ENCODE measurements at regions not wholly inside any gene's neighbourhood (a gene's known extent, or its start where the extent isn't known, plus 50 kb on each side); places are given as distances from the start of the nearest gene placed in this dataset.

- no peak overlapping the region for H3K4me3 ChIP-seq (ENCODE audit: low read depth in 1 of 2, low read length in 2 of 2)
- WGBS, 2 donors: 72 to 77% methylated on average over 8 of the region's 8 CpGs
- H3K4me1 ChIP-seq (ENCODE audit: control insufficient read depth in 2 of 2, insufficient read depth in 2 of 2, low read length in 1 of 2): no peaks in the 10 kb centered on the region
- H3K36me3 ChIP-seq (ENCODE audit: control insufficient read depth in 2 of 2, insufficient read depth in 2 of 2, low read length in 1 of 2): no peaks in the 10 kb centered on the region
- no peak overlapping the region for H3K27ac ChIP-seq (ENCODE audit: low read depth in 2 of 2, low read length in 1 of 2)
- no peaks in the 10 kb centered on the region for H3K9me3 ChIP-seq (ENCODE audit: control insufficient read depth in 2 of 2, insufficient read depth in 1 of 2, low read depth in 1 of 2, low read length in 1 of 2)
- H3K27me3 ChIP-seq (ENCODE audit: control insufficient read depth in 1 of 2, insufficient read depth in 2 of 2, low read length in 2 of 2): no peaks in the 10 kb centered on the region
Observed at GRCh38 chr4:184320631-184321030, 103.0 kb upstream of the ENPP6 start.

- no peaks in the 10 kb centered on the region for H3K4me1 ChIP-seq (ENCODE audit: control insufficient read depth in 2 of 2, insufficient read depth in 2 of 2, low read length in 1 of 2)
- H3K27me3 ChIP-seq (ENCODE audit: control insufficient read depth in 1 of 2, insufficient read depth in 2 of 2, low read length in 2 of 2): no peaks in the 10 kb centered on the region
- WGBS, 2 donors: 90 to 91% methylated on average over 8 of the region's 8 CpGs
- H3K36me3 ChIP-seq (ENCODE audit: control insufficient read depth in 2 of 2, insufficient read depth in 2 of 2, low read length in 1 of 2): no peaks in the 10 kb centered on the region
- H3K4me3 ChIP-seq (ENCODE audit: low read depth in 1 of 2, low read length in 2 of 2): no peak overlapping the region
- no peak overlapping the region for H3K27ac ChIP-seq (ENCODE audit: low read depth in 2 of 2, low read length in 1 of 2)
- no peaks in the 10 kb centered on the region for H3K9me3 ChIP-seq (ENCODE audit: control insufficient read depth in 2 of 2, insufficient read depth in 1 of 2, low read depth in 1 of 2, low read length in 1 of 2)
Observed at GRCh38 chr4:184318852-184319251, 101.2 kb upstream of the ENPP6 start.

- H3K27ac ChIP-seq (ENCODE audit: low read depth in 2 of 2, low read length in 1 of 2): no peak overlapping the region
- no peaks in the 10 kb centered on the region for H3K9me3 ChIP-seq (ENCODE audit: control insufficient read depth in 2 of 2, insufficient read depth in 1 of 2, low read depth in 1 of 2, low read length in 1 of 2)
- H3K27me3 ChIP-seq (ENCODE audit: control insufficient read depth in 1 of 2, insufficient read depth in 2 of 2, low read length in 2 of 2): no peaks in the 10 kb centered on the region
- H3K4me1 ChIP-seq (ENCODE audit: control insufficient read depth in 2 of 2, insufficient read depth in 2 of 2, low read length in 1 of 2): no peaks in the 10 kb centered on the region
- no peaks in the 10 kb centered on the region for H3K36me3 ChIP-seq (ENCODE audit: control insufficient read depth in 2 of 2, insufficient read depth in 2 of 2, low read length in 1 of 2)
- WGBS, 2 donors: 74 to 83% methylated on average over 14 of the region's 14 CpGs
- H3K4me3 ChIP-seq (ENCODE audit: low read depth in 1 of 2, low read length in 2 of 2): no peak overlapping the region
Observed at GRCh38 chr4:184317234-184317918, 99.7 kb upstream of the ENPP6 start.

GRCh38 chr4:184316821-184317220 lies 99.1 kb upstream of the ENPP6 start:
- Histone ChIP-seq H3K27ac (ENCODE audit: low read depth in 2 of 2, low read length in 1 of 2) (no peak overlapping the region), H3K9me3 (ENCODE audit: control insufficient read depth in 2 of 2, insufficient read depth in 1 of 2, low read depth in 1 of 2, low read length in 1 of 2) (no peaks in the 10 kb centered on the region), H3K4me3 (ENCODE audit: low read depth in 1 of 2, low read length in 2 of 2) (no peak overlapping the region), H3K36me3 (ENCODE audit: control insufficient read depth in 2 of 2, insufficient read depth in 2 of 2, low read length in 1 of 2) (no peaks in the 10 kb centered on the region), H3K4me1 (ENCODE audit: control insufficient read depth in 2 of 2, insufficient read depth in 2 of 2, low read length in 1 of 2) (no peaks in the 10 kb centered on the region), H3K27me3 (ENCODE audit: control insufficient read depth in 1 of 2, insufficient read depth in 2 of 2, low read length in 2 of 2) (no peaks in the 10 kb centered on the region)
- WGBS, 2 donors: 89 to 92% methylated on average over 10 of the region's 10 CpGs

GRCh38 chr4:184315675-184316359 lies 98.1 kb upstream of the ENPP6 start:
- H3K27me3 ChIP-seq (ENCODE audit: control insufficient read depth in 1 of 2, insufficient read depth in 2 of 2, low read length in 2 of 2): no peaks in the 10 kb centered on the region
- H3K9me3 ChIP-seq (ENCODE audit: control insufficient read depth in 2 of 2, insufficient read depth in 1 of 2, low read depth in 1 of 2, low read length in 1 of 2): no peaks in the 10 kb centered on the region
- H3K4me3 ChIP-seq (ENCODE audit: low read depth in 1 of 2, low read length in 2 of 2): no peak overlapping the region
- no peaks in the 10 kb centered on the region for H3K36me3 ChIP-seq (ENCODE audit: control insufficient read depth in 2 of 2, insufficient read depth in 2 of 2, low read length in 1 of 2)
- WGBS, 2 donors: 95 to 97% methylated on average over 8 of the region's 8 CpGs
- H3K27ac ChIP-seq (ENCODE audit: low read depth in 2 of 2, low read length in 1 of 2): no peak overlapping the region
- no peaks in the 10 kb centered on the region for H3K4me1 ChIP-seq (ENCODE audit: control insufficient read depth in 2 of 2, insufficient read depth in 2 of 2, low read length in 1 of 2)

- no peak overlapping the region for H3K4me3 ChIP-seq (ENCODE audit: low read depth in 1 of 2, low read length in 2 of 2)
- H3K27me3 ChIP-seq (ENCODE audit: control insufficient read depth in 1 of 2, insufficient read depth in 2 of 2, low read length in 2 of 2): no peaks in the 10 kb centered on the region
- H3K36me3 ChIP-seq (ENCODE audit: control insufficient read depth in 2 of 2, insufficient read depth in 2 of 2, low read length in 1 of 2): no peaks in the 10 kb centered on the region
- no peak overlapping the region for H3K27ac ChIP-seq (ENCODE audit: low read depth in 2 of 2, low read length in 1 of 2)
- H3K9me3 ChIP-seq (ENCODE audit: control insufficient read depth in 2 of 2, insufficient read depth in 1 of 2, low read depth in 1 of 2, low read length in 1 of 2): no peaks in the 10 kb centered on the region
- WGBS, 2 donors: 87 to 88% methylated on average over 16 of the region's 16 CpGs
- no peaks in the 10 kb centered on the region for H3K4me1 ChIP-seq (ENCODE audit: control insufficient read depth in 2 of 2, insufficient read depth in 2 of 2, low read length in 1 of 2)
Observed at GRCh38 chr4:184313702-184314659, 96.3 kb upstream of the ENPP6 start.

GRCh38 chr4:184313058-184313581 lies 95.4 kb upstream of the ENPP6 start:
- H3K36me3 ChIP-seq (ENCODE audit: control insufficient read depth in 2 of 2, insufficient read depth in 2 of 2, low read length in 1 of 2): no peaks in the 10 kb centered on the region
- 93 to 94% methylated on average over 4 of the region's 4 CpGs for WGBS, 2 donors
- no peak overlapping the region for H3K27ac ChIP-seq (ENCODE audit: low read depth in 2 of 2, low read length in 1 of 2)
- H3K4me3 ChIP-seq (ENCODE audit: low read depth in 1 of 2, low read length in 2 of 2): no peak overlapping the region
- no peaks in the 10 kb centered on the region for H3K9me3 ChIP-seq (ENCODE audit: control insufficient read depth in 2 of 2, insufficient read depth in 1 of 2, low read depth in 1 of 2, low read length in 1 of 2)
- H3K4me1 ChIP-seq (ENCODE audit: control insufficient read depth in 2 of 2, insufficient read depth in 2 of 2, low read length in 1 of 2): no peaks in the 10 kb centered on the region
- H3K27me3 ChIP-seq (ENCODE audit: control insufficient read depth in 1 of 2, insufficient read depth in 2 of 2, low read length in 2 of 2): no peaks in the 10 kb centered on the region

GRCh38 chr4:184312126-184312525 lies 94.5 kb upstream of the ENPP6 start:
- 93 to 95% methylated on average over 3 of the region's 3 CpGs for WGBS, 2 donors
- H3K36me3 ChIP-seq (ENCODE audit: control insufficient read depth in 2 of 2, insufficient read depth in 2 of 2, low read length in 1 of 2): no peaks in the 10 kb centered on the region
- H3K9me3 ChIP-seq (ENCODE audit: control insufficient read depth in 2 of 2, insufficient read depth in 1 of 2, low read depth in 1 of 2, low read length in 1 of 2): no peaks in the 10 kb centered on the region
- H3K4me3 ChIP-seq (ENCODE audit: low read depth in 1 of 2, low read length in 2 of 2): no peak overlapping the region
- no peak overlapping the region for H3K27ac ChIP-seq (ENCODE audit: low read depth in 2 of 2, low read length in 1 of 2)
- no peaks in the 10 kb centered on the region for H3K4me1 ChIP-seq (ENCODE audit: control insufficient read depth in 2 of 2, insufficient read depth in 2 of 2, low read length in 1 of 2)
- H3K27me3 ChIP-seq (ENCODE audit: control insufficient read depth in 1 of 2, insufficient read depth in 2 of 2, low read length in 2 of 2): no peaks in the 10 kb centered on the region

- Histone ChIP-seq H3K27ac (ENCODE audit: low read depth in 2 of 2, low read length in 1 of 2) (no peak overlapping the region), H3K4me3 (ENCODE audit: low read depth in 1 of 2, low read length in 2 of 2) (no peak overlapping the region), H3K36me3 (ENCODE audit: control insufficient read depth in 2 of 2, insufficient read depth in 2 of 2, low read length in 1 of 2) (no peaks in the 10 kb centered on the region), H3K27me3 (ENCODE audit: control insufficient read depth in 1 of 2, insufficient read depth in 2 of 2, low read length in 2 of 2) (no peaks in the 10 kb centered on the region), H3K9me3 (ENCODE audit: control insufficient read depth in 2 of 2, insufficient read depth in 1 of 2, low read depth in 1 of 2, low read length in 1 of 2) (no peaks in the 10 kb centered on the region), H3K4me1 (ENCODE audit: control insufficient read depth in 2 of 2, insufficient read depth in 2 of 2, low read length in 1 of 2) (no peaks in the 10 kb centered on the region)
- 73 to 85% methylated on average over 14 of the region's 14 CpGs for WGBS, 2 donors
Observed at GRCh38 chr4:184310881-184311709, 93.4 kb upstream of the ENPP6 start.
